GM12878 (cell line): ENCODE measurements at regions not wholly inside any gene's neighbourhood (a gene's known extent, or its start where the extent isn't known, plus 50 kb on each side); places are given as distances from the start of the nearest gene placed in this dataset.

Source experiments
- ATAC-seq: fragments of 200-7000 bp; cut with Tn5 transposase; 3 replicates; pipeline ENCODE4 v1.9.1; 2020; ENCODE audit warnings: mild to moderate bottlenecking, moderate library complexity
- BruUV-seq: library from RNA; stranded (reverse); fragments of 400-500 nt; replicated peaks from 2 replicates; lab custom pipeline; 2021; lab: Mats Ljungman, UMichigan
- CTCF ChIA-PET: fragments of 300-600 bp; sonication (Branson Sonifier 250); formaldehyde crosslinking; extraction: SDS; loops from one replicate; lab custom pipeline; 2021; ENCODE audit warnings: inconsistent platforms; lab: Yijun Ruan, JAX
- POLR2A ChIA-PET: fragments of 350-600 bp; formaldehyde crosslinking; extraction: SDS; loops from one replicate; lab custom pipeline; 2021; ENCODE audit warnings: inconsistent platforms; lab: Charles Lee
- RAD21 ChIA-PET: fragments of 300-600 bp; sonication (Branson Sonifier 250); formaldehyde crosslinking; loops from one replicate; lab custom pipeline; 2023; ENCODE audit warnings: antibody characterized with exemption; ENCODE audit not compliant: unreplicated experiment; lab: Charles Lee
- SMC1A ChIA-PET: fragments of 300-600 bp; sonication (Branson Sonifier 250); formaldehyde crosslinking; loops from one replicate; lab custom pipeline; 2023; ENCODE audit not compliant: unreplicated experiment, uncharacterized antibody; lab: Charles Lee
- DNase-seq: peaks from one replicate; pipeline ENCODE4 v3.0.0-alpha.2; 2011; ENCODE audit warnings: low read depth, low spot score
- FAIRE-seq: peaks from 3 replicates; lab custom pipeline; 2011; peaks lifted over from hg19 to GRCh38; lab: Jason Lieb, UNC
- H2AFZ ChIP-seq: 2 replicates; pipeline ENCODE4 v1.6.0; 2011; ENCODE audit warnings: low read depth, low read length, control low read depth; ENCODE audit not compliant: control insufficient read depth
- H3K27ac ChIP-seq: 2 replicates; pipeline ENCODE4 v1.5.1; 2011; ENCODE audit warnings: control low read depth; ENCODE audit not compliant: control insufficient read depth, insufficient read depth
- H3K27me3 ChIP-seq, 2 experiments: replicated peaks in 1 of 2; 2 replicates each; pipeline versions ENCODE4 v1.6.0 to v1.6.1; 2011; ENCODE audit warnings: low read length in 1 of 2; ENCODE audit not compliant: control insufficient read depth in 2 of 2, insufficient read depth in 2 of 2
- H3K36me3 ChIP-seq, 2 experiments: 2 replicates each; pipeline ENCODE4 v1.5.1; 2011; ENCODE audit warnings: low read length in 1 of 2; ENCODE audit not compliant: control insufficient read depth in 2 of 2, insufficient read depth in 2 of 2
- H3K4me1 ChIP-seq: 2 replicates; pipeline ENCODE4 v1.6.1; 2011; ENCODE audit warnings: mild to moderate bottlenecking, low read length, moderate library complexity, mixed read lengths; ENCODE audit not compliant: control insufficient read depth, insufficient read depth
- H3K4me2 ChIP-seq: 2 replicates; pipeline ENCODE4 v1.6.0; 2011; ENCODE audit warnings: control low read depth; ENCODE audit not compliant: control insufficient read depth, insufficient read depth
- H3K4me3 ChIP-seq: fragments of 200-600 bp; sonication (generic); 2 replicates; pipeline ENCODE4 v1.5.1; 2016
- H3K79me2 ChIP-seq: 2 replicates; pipeline ENCODE4 v1.6.0; 2011; ENCODE audit warnings: low read length; ENCODE audit not compliant: control insufficient read depth, insufficient read depth
- H3K9ac ChIP-seq: 2 replicates; pipeline ENCODE4 v1.8.0; 2011; ENCODE audit warnings: low read length, control low read depth, mixed read lengths; ENCODE audit not compliant: control insufficient read depth, insufficient read depth
- H3K9me3 ChIP-seq: replicated peaks from 3 replicates; pipeline ENCODE4 v1.5.1; 2011; ENCODE audit warnings: mild to moderate bottlenecking, low read length; ENCODE audit not compliant: control insufficient read depth, insufficient read depth
- H4K20me1 ChIP-seq: 2 replicates; pipeline ENCODE4 v1.6.0; 2011; ENCODE audit not compliant: control insufficient read depth, insufficient read depth
- ATF2 ChIP-seq: IDR thresholded peaks from 2 replicates; pipeline ENCODE4 v1.6.1; 2012; ENCODE audit warnings: low read length, inconsistent platforms
- E2F4 ChIP-seq: IDR thresholded peaks from 2 replicates; pipeline ENCODE4 v1.6.1; 2012; ENCODE audit warnings: low read depth, low read length, improper control_type of control experiment
- FOS ChIP-seq: IDR thresholded peaks from 3 replicates; pipeline ENCODE4 v1.6.1; 2011; ENCODE audit warnings: borderline replicate concordance; ENCODE audit not compliant: insufficient read length; ENCODE audit errors: extremely low read depth
- FOXM1 ChIP-seq: IDR thresholded peaks from 2 replicates; pipeline ENCODE4 v1.6.1; 2012; ENCODE audit warnings: low read depth, mild to moderate bottlenecking, inconsistent platforms, low read length, moderate library complexity
- HSF1 ChIP-seq: fragments of 150-350 bp; IDR thresholded peaks from 2 replicates; pipeline ENCODE4 v1.6.1; 2014; ENCODE audit warnings: mild to moderate bottlenecking, low read depth, low read length
- JUND ChIP-seq: IDR thresholded peaks from 2 replicates; pipeline ENCODE4 v1.6.1; 2012; ENCODE audit warnings: low read depth, mild to moderate bottlenecking, low read length, improper control_type of control experiment, moderate library complexity
- MEF2A ChIP-seq: IDR thresholded peaks from 2 replicates; pipeline ENCODE4 v1.6.1; 2011; ENCODE audit warnings: low read depth, mild to moderate bottlenecking, low read length, moderate library complexity; ENCODE audit not compliant: insufficient read depth
- NFXL1 ChIP-seq: fragments of 450-650 bp; IDR thresholded peaks from 2 replicates; pipeline ENCODE4 v1.6.1; 2017; ENCODE audit warnings: antibody characterized with exemption, mild to moderate bottlenecking, borderline replicate concordance
- PRDM15 ChIP-seq: fragments of 450-650 bp; formaldehyde crosslinking; IDR thresholded peaks from 2 replicates; pipeline ENCODE4 v1.4.0; 2020; ENCODE audit warnings: mild to moderate bottlenecking, moderate library complexity
- SKIL ChIP-seq: fragments of 450-650 bp; IDR thresholded peaks from 2 replicates; pipeline ENCODE4 v1.6.1; 2017; ENCODE audit warnings: mild to moderate bottlenecking, low read depth, inconsistent platforms; ENCODE audit not compliant: poor library complexity, severe bottlenecking
- SMAD1 ChIP-seq: fragments of 450-650 bp; IDR thresholded peaks from 2 replicates; pipeline ENCODE4 v1.6.1; 2018; ENCODE audit warnings: mild to moderate bottlenecking, low read depth; ENCODE audit not compliant: partially characterized antibody
- SMC3 ChIP-seq: IDR thresholded peaks from 2 replicates; pipeline ENCODE4 v1.6.1; 2011; ENCODE audit warnings: low read length, improper control_type of control experiment, borderline replicate concordance
- SREBF2 ChIP-seq: IDR thresholded peaks from 2 replicates; pipeline ENCODE4 v1.6.1; 2012; ENCODE audit warnings: mild to moderate bottlenecking, low read length
- TARDBP ChIP-seq: IDR thresholded peaks from 2 replicates; pipeline ENCODE4 v1.6.1; 2016; ENCODE audit warnings: borderline replicate concordance
- WGBS: methylation state at CpG from one replicate; pipeline ENCODE4 v1.1.6; 2016; ENCODE audit warnings: low lambda C conversion rate; ENCODE audit not compliant: insufficient replicate concordance, insufficient coverage; ENCODE audit errors: missing lambda C conversion rate; 5-methylcytosine and 5-hydroxymethylcytosine counted together
- in situ Hi-C: fragments of 300-500 bp; cut with MboI; formaldehyde crosslinking; loops from 9 replicates; pipeline ENCODE4 v1.14.3; 2018; ENCODE audit warnings: mixed read lengths
- intact Hi-C: fragments of 100-400 bp; cut with micrococcal nuclease; formaldehyde crosslinking; loops from one replicate; pipeline ENCODE4 v1.14.2; 2022; ENCODE audit not compliant: unreplicated experiment

- FAIRE-seq: no peak
- Histone ChIP-seq H3K9me3 (no peaks in the 10 kb centered on the region), H3K4me1 (no peaks in the 10 kb centered on the region), H3K27me3 (no peaks in the 10 kb centered on the region), H3K4me3 (no peak overlapping the region), H3K36me3 (no peaks in the 10 kb centered on the region; a peak in 1 of 4 replicates), H2AFZ (no peak overlapping the region), H3K27ac (no peak overlapping the region), H3K4me2 (no peak overlapping the region), H4K20me1 (no peaks in the 10 kb centered on the region), H3K79me2 (no peaks in the 10 kb centered on the region), H3K9ac (no peak overlapping the region)
- no peak for ATAC-seq
- WGBS: 13% methylated on average over 5 of the region's 5 CpGs
- in situ Hi-C loops: no loop called here
- no peak for DNase-seq
- CTCF ChIA-PET: no interaction called here
- SMC1A ChIA-PET: no interaction called here
- intact Hi-C loops: no loop called here
- POLR2A ChIA-PET: no interaction called here
- no TSS peak for BruUV-seq
- RAD21 ChIA-PET: no interaction called here
- TF ChIP-seq ATF2 (no peak), SKIL (no peak), E2F4 (no peak), TARDBP (no peak), SMAD1 (no peak), PRDM15 (CRISPR knock-in tag) (no peak), SREBF2 (no peak), JUND (no peak), FOS (no peak), SMC3 (no peak), HSF1 (no peak), FOXM1 (no peak), MEF2A (no peak), NFXL1 (no peak)
These were observed 115.3 kb upstream of the MTNR1B start for GRCh38 chr11:92854162-92854561.
